GM10266 (cell line): ENCODE measurements at regions not wholly inside any gene's neighbourhood (a gene's known extent, or its start where the extent isn't known, plus 50 kb on each side); places are given as distances from the start of the nearest gene placed in this dataset.

ENCODE experiments used
- DNase-seq: peaks from one replicate; pipeline ENCODE4 v3.0.0; 2012; ENCODE audit errors: extremely low spot score
- TF ChIP-seq, protein P1 (sequence below): IDR thresholded peaks from 2 replicates; pipeline ENCODE4 v1.5.1; 2012; ENCODE audit warnings: mild to moderate bottlenecking, low read depth; ENCODE audit not compliant: control insufficient read depth, insufficient read depth; ENCODE audit errors: missing control alignments

DNA sequence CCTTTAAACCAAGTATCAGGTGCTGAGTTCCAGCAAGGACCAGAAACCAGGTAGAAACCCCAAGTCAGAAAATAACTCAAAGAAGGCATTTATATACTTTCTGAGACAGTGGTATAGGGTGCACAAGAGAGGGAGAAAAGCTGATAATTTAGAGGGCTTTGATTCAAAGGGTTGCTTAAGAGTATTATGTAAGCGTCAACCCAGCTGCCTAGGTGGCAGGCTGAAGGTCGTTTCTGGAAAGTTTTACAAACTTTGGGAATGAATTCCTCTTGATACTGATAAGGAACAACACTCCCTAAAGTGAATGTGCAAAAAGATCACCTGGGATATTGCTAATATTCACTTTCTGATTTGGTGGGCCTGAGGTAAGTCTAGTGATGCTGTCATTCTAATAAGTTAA lies 800.7 kb downstream of the MAFB start:
- TF ChIP-seq, protein P1, sequence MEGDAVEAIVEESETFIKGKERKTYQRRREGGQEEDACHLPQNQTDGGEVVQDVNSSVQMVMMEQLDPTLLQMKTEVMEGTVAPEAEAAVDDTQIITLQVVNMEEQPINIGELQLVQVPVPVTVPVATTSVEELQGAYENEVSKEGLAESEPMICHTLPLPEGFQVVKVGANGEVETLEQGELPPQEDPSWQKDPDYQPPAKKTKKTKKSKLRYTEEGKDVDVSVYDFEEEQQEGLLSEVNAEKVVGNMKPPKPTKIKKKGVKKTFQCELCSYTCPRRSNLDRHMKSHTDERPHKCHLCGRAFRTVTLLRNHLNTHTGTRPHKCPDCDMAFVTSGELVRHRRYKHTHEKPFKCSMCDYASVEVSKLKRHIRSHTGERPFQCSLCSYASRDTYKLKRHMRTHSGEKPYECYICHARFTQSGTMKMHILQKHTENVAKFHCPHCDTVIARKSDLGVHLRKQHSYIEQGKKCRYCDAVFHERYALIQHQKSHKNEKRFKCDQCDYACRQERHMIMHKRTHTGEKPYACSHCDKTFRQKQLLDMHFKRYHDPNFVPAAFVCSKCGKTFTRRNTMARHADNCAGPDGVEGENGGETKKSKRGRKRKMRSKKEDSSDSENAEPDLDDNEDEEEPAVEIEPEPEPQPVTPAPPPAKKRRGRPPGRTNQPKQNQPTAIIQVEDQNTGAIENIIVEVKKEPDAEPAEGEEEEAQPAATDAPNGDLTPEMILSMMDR, result no peak
- DNase-seq, result no peak

DNA sequence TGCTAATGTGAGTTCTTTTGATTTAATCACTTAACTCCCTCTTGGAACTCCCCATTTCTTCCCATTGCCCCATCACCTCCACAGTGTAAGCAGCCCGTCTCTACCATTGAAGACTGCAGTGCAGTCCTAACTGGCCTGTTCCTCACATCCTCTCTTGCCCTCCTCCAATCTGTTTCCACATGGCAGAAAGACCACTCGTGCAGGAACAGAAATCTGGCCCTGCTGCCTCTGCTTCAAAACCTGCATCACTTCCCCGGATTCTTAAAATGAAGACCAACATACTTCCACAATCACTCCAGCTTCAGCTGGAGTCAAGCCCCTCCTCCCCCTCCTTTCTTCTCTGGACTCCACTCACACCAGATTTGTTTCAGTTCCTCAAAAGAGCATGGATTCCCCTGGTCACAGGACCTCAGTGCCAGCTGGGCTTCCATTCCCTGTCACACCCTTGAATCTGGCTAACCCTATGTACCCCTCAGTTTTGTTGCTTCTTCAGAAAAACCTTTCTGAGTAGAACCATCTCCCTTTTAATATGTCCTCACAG lies 802.3 kb downstream of the MAFB start:
- DNase-seq, result no peak
- TF ChIP-seq, protein P1, result no peak

DNA sequence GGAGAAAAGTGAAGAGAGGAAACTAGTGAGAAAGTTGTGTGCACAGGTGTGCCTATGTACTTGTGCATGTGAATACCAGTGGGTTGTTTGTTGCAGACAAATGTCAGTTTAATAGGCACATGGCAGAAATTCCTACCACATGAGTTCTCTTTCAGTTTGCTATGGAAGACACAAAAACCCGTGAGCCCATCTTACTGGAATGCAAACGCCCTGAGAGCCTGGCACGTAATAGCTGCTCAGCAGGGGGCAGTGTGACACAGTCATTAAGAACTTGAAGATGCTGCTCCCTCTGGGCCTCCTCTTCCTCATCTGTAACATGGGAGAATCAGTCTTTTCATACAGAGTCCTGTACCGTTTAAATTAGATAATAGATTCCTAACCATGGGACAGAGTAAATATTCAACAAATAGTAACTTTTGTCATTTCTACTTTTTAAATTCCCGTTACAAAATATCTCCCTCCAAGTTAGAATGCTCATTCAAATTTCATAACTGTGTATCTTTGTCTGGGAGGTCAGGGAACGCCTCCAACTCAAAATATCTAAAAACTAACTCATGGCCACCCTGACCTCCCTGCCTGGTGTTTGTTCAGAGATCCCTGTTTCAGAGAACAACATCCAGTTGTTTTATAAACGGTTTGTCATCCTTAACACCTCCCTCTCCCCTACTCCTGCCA lies 802.9 kb downstream of the MAFB start:
- TF ChIP-seq, protein P1, result peak; percentile 66
- peak; percentile 39 for DNase-seq

DNA sequence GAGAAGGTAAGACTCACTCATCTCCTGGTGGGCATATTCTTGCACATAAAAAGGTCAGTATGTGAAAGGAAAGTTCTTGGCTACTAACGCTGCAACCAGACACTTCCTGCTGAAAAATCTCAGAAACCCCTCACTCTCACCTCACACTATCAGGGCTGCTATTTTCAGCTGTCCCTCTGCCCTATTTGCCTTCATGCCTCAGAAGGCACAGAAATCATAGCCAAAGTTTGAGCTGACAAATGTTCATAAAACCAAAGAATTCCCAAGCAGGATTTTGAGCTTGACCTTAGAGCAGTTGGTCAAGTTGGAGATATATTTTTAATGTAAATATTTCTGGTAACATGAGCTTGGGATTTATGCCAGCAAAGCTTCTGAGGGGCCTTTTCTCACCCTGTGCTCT lies 806.2 kb downstream of the MAFB start:
- TF ChIP-seq, protein P1, result no peak

DNA sequence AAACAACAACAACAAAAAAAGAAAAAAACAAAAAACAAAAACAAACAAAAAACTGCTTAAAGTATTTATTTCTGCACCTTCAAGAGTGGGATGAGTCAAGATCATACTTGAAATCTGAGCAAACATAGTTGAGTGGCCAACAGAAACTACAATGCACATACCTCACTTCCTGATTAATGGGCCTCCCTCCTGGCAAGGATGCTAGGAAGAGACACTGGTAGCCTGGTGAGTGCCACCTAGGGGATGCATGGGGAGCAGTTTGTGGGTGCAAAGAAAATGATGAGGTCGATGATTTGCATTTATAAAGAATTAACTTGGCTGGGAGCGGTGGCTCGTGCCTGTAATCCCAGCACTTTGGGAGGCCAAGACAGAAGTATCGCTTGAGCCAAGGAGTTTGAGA lies 808.1 kb downstream of the MAFB start:
- TF ChIP-seq, protein P1, result peak; percentile 13
- DNase-seq, result no peak

More for the DNA sequence above, 806.2 kb downstream of the MAFB start:
- no peak for DNase-seq

DNA sequence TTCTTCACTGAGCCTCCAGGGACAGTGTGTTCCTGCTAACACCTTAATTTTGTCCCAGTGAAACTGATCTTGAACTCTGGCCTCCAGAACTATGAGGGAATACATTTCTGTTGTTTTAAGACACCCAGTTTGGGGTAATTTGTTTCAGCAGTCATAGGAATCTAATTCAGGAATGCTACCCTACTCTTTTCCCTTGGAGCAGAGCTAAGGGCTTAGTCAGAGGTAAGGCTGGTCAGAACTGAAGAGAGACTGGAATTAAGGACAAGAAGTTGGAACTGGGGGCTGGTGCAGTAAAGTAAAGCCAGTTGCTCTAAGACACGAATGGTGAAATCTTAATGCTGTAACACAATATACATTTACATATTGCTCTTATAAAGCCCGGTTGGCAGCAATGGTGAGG lies 809.7 kb downstream of the MAFB start:
- TF ChIP-seq, protein P1, result no peak
- no peak for DNase-seq

DNA sequence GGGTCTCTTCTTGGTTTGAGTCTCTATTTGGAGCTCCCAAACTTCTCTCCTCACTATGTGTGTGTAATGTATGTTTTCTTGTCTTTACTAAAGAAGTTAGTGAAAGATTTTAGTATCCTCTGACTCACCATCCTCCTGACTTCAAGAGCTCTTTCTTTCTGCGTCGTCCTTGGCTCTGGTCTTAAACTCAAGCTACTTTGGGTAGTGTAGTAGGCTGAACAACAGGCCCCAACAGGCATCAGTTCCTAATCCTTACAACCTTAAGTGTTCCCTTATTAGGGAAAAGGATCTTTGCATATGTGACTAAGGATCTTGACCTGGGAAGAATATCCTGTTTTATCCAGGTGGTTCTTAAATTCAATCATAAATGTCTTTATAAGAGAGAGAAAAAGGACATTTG lies 810.2 kb downstream of the MAFB start:
- no peak for DNase-seq
- TF ChIP-seq, protein P1, result no peak
